Muscle of arm (tissue), 1 donor: ENCODE measurements at regions not wholly inside any gene's neighbourhood (a gene's known extent, or its start where the extent isn't known, plus 50 kb on each side); places are given as distances from the start of the nearest gene placed in this dataset.

Experiments
- DNase-seq: peaks from one replicate; pipeline ENCODE4 v3.0.0-alpha.2; 2013

DNA sequence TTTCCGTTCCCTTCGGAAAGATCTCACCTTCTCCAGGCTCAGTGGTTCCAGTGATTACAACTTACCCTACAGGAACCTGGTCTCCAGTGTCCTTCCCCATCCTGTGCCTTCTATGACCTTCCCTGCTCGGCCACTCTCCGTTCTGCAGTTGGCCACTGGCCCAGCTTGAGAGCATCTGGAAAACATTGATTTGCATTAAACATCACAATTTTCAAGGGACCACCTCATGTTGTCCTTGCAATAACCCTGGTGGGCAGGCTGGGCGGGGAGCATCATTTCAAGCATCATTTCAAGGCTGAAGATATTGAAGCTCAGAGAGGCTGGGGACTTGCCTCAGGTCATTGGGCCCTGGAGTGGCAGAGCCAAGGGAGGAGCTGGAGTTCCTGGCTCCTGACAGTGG, 177.4 kb downstream of the SEC61B start:
- DNase-seq = no peak

DNA sequence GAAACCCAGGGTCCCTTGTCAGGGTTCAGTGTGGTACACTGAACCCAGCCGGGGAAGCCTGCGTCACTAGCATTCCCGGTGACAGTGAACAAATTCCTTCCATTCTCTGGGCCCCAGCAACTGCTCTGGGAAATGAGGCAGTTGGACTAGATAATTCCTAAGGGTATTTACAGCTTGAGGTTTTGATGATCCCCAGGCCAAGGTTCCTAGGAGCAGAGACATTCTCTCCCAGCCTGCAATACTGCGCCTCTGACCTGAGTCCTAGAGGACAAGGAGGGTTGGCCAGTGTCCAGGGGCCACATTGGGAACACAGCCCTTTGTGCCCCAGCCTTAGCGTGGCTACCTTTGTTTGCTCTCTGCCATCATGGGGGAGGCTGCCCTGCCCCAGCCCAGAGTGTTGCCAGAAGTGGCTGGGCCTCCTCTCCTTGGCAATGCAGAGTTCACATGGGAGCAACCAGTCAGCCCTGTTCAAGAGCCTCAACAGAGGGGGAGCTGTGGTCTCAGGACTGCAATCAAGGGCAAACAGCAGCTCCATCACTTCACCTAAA, 178.2 kb downstream of the SEC61B start:
- no peak for DNase-seq

DNA sequence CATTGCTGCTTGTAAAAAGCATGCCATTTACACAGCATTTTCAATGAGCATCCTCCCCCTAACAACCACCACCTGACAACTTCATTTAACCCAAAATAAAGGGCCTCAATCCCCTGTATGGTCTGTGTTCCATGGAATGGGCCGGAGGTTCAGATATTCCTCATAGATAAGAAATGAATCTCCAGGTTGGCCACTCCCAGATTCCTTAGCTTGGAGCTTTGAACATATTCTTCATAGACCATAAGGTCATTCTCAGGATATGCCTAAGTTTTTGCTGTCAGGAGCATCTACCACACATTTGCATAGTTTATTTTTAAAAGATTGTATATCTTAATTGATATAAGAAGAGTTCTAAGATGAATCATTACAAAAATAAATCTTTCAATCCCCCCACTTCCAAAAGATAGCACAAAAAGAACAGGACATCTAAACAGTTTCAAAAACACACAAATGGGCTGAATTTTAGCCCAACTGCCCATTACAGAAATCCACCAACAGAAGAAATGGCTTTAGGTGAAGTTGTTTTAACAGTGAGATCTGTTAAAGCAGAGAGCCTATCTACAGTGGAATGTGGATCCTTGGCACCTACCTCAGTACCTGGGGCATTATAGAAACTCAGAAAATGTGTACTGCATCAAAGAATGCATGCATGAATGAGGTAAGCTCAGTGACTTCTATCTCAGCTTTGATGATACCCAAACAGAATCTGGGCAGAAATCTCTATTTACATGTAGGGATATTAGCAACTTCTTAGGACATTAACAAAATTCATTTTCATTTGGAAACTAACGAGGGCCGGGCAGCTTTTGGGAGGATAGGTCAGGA, 179.8 kb downstream of the SEC61B start:
- no peak for DNase-seq

DNA sequence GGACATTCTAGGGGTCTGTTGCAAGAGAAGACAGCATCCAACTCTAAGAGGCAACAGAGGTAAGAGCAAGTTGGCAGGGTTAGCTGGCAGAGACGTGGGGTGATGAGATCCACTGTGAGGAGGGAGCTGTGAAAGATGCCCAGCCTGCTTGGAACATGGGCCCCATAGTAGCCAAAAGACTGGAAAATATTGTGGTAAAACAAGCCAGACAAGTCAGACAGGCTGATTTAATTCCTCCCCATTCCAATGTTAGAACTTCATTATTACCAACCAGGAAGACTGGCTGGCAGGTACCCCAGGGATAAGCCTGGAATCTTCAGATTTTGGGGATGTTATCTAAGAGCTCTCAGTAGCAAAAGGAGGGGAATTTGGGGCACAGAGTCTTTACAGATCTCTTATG, 181.3 kb downstream of the SEC61B start:
- no peak for DNase-seq

DNA sequence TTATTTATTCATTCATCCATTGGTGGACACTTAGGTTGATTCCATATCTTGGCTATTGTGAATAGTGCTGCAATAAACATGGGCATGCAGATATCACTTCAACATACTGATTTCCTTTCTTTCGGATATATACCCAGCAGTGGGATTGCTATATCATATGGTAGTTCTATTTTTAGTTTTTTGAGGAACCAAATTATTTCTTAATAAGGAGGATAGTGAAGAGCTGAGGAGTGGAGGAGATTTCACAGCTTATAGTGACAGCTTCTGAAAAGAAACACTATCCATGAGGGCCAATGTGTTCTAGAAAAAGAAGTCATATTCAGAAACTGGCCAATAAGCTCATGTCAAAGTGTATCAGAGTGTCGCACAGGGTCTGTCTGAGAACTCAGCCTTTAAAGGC, 183.3 kb downstream of the SEC61B start:
- DNase-seq = no peak

DNA sequence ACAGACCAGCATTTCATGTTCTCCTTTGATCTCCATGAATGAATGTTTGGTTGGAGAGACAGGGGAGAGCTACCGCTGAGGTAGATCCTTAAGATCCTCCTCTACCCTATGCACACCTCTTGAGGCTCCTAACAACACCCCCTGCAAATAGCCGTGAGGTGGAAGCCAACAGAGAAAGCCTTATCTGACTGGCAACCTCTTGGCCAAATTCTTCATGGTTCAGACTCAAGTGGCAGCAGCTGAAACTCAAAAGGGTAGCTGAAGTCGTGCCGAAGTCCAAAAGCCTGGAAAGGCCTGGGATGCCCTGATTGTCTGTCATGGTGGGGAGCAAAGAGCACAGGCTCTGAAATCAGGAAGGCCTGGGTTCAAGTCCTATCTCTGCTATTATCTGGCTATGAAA, 184.9 kb downstream of the SEC61B start:
- DNase-seq = no peak

DNA sequence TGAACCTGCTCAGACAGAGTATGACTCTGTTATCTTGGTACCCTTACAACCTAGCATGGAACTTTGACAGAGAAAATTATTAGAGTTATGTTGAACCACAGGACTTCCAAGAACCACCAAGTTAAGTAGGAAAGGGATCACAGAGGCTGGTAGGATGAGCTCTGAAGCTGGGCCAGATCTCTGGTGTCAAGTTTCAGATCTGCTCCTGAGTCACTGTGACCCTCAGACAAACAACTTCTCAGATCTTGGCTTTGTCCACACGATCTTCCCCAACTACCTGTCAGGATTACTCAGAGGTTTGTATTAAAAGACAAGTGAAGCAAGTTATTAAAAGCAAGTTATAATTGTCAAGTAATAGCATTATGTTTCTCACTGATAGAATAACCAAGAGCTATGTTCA, 189.0 kb downstream of the SEC61B start:
- no peak for DNase-seq

DNA sequence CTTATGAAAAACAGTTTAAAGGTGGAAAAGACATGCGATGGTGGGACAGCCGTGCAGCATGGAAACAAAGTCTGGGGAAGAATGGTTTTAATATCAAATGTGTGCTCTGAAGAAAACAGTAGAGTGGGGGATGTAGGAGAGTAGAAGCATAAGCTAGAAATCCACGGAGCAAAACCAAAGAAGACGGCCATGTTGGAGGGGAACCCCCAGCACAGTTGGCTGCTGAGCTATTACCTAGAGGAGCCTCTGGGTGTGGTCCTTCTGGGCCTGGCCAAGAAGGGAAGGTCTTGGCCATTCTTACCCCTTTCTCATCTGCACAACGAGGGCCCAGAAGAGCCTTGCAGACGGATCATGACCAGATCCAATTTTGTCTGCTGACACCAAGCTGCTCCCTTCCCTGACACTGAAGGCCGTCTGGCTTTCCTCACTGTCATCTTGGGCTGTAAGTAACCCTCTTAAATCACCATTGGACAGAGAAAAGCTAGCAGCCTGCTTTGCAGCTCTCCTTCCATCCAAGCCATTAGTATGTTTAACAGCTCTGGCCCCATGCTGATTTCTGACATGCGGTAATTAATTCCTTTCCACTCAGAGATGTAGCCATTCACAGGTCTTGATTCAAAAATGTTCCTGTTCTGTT, 189.5 kb downstream of the SEC61B start:
- DNase-seq = no peak

DNA sequence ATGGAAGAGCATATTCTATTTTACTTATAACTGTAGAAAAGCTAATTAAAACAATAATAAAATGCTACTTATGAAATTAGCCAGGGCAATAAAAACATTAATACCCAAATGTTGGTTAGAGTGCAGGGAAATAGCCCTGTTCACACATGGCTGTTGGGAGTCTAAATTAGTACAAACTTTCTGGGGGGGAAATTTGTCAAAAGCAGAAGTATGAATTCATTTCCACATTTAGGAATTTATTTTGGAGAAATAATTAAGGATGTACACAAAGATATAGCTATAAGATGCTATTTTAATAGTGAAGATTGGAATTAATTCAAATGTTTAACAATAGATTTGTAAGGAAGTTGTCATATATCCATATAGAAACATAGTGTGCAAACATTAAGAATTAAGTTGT, 190.5 kb downstream of the SEC61B start:
- DNase-seq = no peak

DNA sequence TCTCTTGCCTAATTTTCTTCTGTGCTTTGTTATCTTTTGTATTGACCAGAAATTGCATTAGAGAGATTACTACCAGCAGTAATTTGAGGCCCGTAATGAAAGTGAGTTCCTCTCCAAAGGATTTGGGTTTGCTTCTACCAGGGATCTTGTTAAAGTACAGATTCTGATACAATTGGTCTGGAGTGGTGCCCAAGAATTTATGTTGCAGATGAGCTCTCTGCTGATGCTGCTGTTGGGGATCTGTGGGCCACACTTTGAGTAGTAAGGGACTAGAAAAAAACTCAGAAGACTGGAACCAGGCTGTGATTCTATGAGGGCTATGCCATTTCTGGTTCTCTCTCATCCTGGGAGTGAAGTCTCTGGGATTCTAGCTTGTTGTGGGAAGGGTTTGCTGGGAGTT, 192.2 kb downstream of the SEC61B start:
- DNase-seq = no peak

DNA sequence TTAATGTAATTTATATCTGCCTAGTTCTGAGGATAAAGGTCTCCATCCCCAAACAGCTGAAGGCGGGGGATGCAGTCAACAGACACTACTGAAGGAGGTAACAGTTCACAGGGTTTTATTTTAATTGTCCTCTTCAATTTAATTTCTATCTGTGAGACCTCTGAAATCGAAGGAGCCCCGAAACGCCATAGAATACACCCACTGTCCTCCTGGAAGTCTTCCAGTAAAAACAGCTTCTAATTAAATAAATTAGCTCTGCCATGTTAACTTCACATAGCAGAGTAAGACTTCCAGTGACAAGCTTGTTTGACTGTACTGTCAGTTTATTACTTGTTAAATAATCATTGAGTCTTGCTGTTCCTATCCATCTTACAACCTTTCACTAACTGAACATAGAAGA, 193.5 kb downstream of the SEC61B start:
- DNase-seq = no peak

DNA sequence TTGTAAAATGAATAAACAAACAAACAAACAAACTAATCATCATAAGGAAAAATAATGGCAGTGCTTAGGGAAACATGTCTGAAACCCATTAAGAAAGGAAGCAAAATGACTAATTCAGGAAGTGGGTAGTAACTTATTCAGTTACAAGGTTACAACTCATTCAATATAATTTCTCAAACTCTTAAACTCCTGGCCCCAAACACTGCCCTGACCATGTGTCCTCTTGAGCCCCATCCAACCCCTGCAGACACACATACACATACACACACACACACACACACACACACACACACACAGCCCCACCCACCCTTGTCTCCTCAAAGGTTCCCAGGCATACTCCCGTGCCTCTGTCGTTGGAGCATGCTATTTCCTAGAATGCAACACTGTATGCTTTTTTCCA, 193.9 kb downstream of the SEC61B start:
- DNase-seq = no peak

DNA sequence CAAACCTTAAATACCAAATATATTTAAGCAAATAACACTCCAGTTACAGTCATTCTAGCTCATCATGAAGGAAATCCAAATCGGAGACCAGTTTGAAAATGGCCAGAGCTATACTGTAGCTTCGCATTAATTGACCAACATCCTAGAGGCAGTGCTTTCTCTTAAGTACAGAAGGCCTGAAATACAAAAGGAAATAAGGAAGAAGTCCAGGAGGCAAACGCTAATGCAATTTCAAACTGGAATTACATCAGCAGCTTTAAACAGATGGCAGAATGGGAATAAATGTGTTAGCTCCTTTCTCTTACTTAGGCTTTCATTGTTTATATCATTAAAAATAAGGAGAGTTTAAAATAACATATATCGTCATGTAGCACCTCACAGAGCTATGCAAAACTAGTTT, 197.0 kb downstream of the SEC61B start:
- no peak for DNase-seq

DNA sequence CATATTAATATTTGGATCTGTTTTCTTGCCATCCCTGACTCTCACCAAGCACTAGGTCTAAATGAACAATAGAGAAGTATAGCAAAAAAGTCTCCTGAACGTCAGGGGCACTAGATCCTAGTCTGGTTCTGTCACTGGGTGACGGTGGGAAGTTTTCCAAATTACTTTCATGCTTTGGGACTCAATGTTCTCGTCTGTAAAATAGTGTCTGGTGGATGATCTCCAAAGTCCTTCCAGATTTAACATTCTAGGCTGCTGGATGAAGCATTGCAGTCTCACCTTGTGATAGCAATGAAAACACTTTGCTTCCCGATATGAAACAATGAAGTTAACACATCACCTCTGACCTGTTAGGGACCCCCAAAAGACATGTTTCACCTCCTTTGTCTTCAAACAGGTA, 199.3 kb downstream of the SEC61B start:
- no peak for DNase-seq

DNA sequence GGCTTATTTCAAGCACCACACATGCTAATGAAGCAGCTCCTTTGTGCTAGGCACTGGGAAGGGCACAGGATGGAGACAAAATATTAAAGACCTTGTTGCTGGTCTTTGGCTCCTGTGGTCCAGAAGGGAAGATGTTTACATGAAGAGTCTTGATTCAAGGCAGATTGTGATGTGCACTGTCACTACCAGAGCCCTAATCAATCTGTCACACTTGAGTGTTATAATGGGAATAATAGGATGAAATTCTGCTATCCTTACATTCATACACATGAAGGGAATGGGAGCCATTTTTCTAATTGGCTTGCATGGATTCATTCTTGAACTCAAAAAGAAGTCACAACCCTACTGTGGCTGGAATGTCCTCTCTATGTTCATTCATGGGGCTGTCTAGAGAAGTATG, 203.0 kb downstream of the SEC61B start:
- DNase-seq = no peak

DNA sequence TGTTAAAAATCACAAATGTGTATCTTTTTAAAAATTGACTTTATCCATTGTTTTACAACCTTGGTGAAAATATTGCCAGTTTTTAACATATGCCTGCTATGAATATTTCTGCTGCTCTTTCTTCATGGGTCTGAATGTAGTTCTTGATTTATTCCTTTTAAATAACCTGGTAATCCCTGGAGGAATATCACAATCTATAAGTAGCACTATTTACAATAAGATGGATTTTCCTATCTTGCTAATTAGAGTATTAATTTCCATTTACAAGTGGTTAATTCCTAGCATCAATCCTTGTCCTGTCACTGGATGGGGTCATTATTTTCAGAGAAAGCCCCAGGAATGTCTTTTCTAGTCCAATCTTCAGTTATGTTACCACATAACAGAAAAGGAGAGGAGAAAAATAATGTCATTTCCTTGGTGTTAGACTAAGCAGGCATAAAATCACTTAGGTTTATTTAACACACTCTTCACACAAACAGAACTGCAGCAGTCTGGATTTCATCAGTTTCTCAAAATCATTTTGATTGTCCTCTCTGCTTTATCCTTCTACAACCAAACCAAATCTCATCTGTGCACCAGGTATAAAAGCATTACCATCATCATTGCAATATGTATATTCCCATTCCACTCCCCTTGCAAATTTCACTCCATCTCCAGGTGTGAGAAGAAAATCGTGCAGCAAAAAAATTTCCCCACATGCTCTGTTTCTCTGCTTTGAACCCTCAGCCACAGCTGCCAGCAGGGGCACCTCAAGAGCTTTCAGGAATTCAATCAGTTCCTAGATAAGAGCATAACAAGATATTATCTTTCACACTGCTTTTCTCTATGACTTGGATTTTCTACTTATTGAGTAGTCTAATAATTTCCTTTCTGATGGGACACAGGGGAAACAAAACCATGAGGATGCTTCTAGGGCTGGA, 204.1 kb downstream of the SEC61B start:
- DNase-seq = no peak

DNA sequence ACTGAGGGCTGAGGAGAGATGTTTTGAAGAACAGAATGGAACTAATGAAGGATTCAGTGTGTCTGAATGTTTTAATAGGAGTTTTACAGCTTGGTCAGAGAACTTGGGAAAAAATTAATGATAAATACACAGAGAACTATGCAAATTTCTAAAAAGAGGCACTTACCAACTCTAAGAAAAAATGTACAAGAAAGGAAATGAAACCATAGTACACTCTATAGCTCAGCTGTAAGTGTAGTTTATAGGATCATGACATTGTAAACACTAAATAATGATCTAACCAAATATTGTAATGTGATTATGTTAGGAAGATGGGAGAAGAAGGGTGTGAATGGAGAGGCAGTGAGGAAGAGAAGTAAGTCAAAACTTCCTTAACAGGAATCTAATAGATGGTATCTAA, 205.2 kb downstream of the SEC61B start:
- no peak for DNase-seq

DNA sequence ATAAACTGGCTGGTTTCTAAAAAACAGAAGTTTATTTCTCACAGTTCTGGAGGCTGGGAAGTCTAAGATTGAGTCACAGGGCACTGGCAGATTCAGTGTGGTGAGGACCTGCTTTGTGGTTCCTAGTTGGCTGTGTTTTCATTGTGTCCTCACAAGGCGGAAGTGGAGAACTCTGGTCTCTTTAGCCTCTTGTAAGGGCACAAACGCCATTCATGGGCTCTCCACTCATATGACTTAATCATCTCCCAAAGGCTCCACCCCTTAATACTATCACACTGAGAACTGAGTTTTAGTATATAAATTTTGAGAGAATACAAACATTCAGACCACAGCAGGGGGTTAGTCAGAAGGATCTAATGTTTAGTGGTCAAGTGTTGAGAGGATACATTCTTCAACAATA, 208.2 kb downstream of the SEC61B start:
- no peak for DNase-seq

DNA sequence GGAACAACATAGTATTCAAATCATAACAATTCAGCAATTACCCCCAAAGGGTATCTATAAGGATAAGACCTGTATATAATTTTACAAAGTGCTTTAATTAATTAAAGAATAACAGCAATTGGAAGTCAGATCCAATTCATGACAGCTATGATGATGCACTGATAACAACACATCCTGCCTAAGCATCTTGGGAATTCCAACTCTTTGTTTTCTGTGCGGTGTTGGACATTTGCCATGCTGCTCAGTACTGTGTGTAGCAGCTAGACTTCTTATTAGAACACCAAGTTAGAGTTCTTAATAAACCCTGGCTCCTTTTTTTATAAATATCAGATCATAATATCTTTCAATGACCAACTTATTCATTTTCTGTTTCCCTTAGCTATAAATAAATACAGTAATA, 209.0 kb downstream of the SEC61B start:
- DNase-seq = no peak

DNA sequence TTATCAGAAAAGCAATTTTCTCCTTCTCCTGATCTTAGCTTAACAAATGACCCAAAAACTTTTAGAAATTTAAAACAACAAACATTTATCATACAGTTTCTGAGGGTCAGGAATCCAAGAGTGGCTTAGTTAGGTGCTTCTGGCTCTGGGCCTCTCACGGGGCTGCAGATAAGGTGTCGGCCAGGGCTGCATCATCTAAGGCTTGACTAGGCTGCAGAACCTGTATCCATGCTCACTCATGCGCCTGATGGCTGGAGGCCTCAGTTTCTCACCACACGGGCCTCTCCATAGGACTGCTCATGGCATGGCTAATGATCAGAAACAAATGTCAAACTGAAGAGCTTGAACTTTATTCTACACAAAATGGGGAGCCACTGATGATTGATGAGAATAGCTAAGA, 210.0 kb downstream of the SEC61B start:
- DNase-seq = no peak

DNA sequence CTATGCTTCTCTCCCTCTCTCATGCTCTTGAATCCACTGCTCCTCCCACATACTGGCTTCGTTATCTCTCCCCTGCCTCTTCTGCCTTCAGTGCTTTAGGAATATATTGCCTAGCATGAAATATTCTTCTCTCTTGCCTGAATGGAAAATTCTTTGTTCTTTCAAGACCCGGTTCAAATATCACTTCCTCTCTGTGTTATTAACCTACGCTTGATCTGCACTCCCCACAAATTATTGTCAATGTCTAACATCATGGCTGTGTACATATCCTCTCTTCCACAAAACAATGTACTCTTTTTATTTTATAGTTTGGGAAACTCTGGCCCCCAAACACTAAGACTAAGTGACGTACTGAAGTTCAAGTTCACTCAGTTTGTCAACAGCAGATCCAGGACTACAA, 211.0 kb downstream of the SEC61B start:
- no peak for DNase-seq

DNA sequence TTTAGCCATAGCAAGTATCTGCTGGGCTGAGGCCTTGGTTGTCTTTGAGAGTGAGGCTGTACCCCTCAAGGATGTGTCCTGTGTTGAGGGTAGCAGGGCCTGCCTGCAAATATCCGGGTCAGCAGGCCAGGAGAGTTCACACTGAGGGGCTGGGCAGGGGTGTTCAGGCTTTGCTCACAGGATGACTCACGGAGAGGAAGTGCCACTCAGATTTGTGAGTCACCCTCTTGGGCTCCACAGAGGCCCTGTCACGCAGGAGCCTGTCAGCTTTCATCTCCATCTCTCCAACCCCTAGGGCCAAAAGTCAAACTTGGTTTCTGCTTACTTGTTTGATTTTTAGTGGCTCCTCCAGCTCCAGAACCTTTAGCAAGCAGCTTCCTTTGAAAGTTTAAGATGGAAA, 211.5 kb downstream of the SEC61B start:
- DNase-seq = no peak

DNA sequence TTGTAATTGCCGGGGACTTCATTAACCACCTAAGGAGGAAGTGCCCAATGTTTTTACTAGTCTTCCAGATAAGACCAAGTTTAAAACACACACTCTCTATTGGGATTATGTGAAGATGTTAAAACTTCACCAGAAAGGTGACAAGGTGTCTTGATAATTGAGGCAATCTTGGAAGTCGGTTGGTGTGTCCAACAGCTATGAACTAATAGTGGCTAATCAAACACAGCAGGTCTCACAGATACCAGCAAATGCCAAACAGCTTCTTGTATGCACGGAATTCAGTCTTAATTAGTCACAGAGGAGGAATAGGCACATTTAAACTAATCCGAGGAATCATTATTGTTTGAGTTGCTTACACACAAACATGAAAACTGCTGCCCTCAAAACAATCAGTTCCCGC, 214.5 kb downstream of the SEC61B start:
- DNase-seq = no peak
